DLD1 (cell line): ENCODE measurements at regions not wholly inside any gene's neighbourhood (a gene's known extent, or its start where the extent isn't known, plus 50 kb on each side); places are given as distances from the start of the nearest gene placed in this dataset.

Experiments
- in situ Hi-C: cut with HindIII; loops from 2 replicates; pipeline ENCODE4 v1.10.0; 2017; ENCODE audit warnings: low sequenced_read_pairs

DNA sequence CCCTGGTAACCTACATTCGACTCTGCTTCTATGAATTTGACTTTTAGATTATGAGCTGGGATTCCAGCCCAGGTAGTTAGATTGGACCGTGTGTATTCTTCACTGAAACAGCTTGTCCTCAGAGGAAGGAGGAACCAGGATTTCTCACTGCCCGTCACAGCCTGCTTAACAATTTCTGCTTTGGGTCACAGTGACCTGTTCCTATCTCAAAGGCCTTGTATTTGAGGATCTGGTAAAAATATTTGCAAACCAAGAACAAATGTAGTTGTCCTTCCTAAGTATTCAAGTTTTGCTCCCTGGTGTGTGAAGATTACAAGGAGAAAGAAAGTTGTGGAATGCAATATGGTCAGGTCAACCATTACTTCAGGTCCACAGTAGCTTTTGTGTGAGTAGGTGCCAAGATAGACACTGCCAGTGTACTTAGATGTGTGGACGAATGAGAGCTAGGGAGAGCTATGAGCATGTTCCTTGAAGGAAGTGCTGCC is 55.1 kb downstream of the KIF4B start:
- in situ Hi-C loops = no loop called here

GRCh38 chr5:155069961-155070360 is 56.4 kb downstream of the KIF4B start:
- in situ Hi-C loops = no loop called here

DNA sequence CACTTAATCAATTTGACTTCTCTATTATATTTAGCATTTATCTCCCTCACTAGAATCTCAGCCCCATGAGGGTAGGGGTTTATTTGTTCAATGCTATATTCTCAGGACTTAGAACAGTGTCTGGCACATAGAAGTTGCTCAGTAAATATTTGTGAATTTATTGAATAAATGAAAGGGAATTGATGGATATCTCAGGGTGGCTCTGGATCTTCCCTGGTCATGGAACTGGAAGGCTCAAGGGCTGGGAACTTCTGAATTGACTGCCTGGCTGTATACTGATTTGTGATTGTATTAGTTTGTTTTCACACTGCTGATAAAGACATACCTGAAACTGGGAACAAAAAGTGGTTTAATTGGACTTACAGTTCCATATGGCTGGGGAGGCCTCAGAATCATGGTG is 57.2 kb downstream of the KIF4B start:
- in situ Hi-C loops = no loop called here

- in situ Hi-C loops = no loop called here
These were observed 62.8 kb downstream of the KIF4B start for GRCh38 chr5:155076379-155076778.

GRCh38 chr5:155079698-155080097 is 66.1 kb downstream of the KIF4B start:
- in situ Hi-C loops = no loop called here

GRCh38 chr5:155080721-155081120 is 67.2 kb downstream of the KIF4B start:
- in situ Hi-C loops = no loop called here

DNA sequence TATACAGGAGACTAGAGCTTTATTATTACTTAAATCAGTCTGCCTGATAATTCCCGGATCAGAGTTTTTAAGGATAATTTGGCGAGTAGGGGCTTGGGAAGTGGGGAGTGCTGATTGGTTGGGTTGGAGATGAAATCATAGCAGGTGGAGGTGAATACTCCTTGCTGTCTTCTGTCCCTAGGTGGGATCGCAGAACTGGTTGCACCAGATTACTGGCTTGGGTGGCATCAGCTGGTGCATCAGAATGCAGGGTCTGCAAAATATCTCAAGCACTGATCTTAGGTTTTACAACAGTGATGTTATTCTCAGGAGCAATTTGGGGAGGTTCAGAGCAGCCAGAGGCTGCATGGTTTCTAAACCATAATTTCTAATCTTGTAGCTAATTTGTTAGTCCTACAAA is 68.1 kb downstream of the KIF4B start:
- in situ Hi-C loops = no loop called here

DNA sequence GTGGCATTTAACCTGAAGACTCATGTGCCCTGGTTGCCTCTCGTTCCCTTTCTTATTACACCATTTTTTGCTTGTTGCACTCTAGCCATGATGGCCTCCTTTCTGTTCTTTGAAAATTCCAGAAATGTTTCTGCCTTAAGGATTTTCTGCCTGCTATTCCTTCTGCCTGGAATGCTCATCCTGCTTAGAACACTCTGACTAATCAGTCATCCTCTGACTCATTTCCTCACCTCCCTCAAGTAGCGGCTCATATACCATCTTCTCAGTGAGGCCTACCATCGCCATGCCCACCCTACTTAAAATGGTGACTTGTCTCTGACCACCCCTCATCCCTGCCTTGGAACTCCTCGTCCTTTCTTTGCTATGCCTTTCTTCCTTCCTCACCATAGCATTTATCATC is 68.8 kb downstream of the KIF4B start:
- in situ Hi-C loops = no loop called here

- in situ Hi-C loops = no loop called here
These were observed 71.9 kb downstream of the KIF4B start for GRCh38 chr5:155085282-155085989.

GRCh38 chr5:155087036-155087435 is 73.5 kb downstream of the KIF4B start:
- in situ Hi-C loops = no loop called here

DNA sequence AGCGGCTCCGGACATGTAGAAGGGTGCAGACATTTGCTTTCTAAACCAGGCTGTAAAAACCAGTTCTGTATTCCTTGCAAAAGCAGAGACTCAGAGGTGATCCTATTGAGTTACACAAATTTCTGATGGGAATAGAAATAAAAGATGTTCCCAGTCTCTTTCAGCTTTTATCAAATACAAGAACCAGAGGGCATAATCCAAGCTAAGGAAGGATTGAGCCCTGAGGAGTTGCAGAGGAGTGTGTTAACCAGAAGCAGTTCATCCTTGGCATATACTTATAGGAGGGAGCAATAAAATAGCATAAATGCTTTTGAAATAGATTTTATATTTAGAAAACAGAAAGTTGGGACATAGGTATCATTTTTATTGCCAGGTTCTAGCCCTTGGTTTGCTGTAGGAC is 75.3 kb downstream of the KIF4B start:
- in situ Hi-C loops = no loop called here

DNA sequence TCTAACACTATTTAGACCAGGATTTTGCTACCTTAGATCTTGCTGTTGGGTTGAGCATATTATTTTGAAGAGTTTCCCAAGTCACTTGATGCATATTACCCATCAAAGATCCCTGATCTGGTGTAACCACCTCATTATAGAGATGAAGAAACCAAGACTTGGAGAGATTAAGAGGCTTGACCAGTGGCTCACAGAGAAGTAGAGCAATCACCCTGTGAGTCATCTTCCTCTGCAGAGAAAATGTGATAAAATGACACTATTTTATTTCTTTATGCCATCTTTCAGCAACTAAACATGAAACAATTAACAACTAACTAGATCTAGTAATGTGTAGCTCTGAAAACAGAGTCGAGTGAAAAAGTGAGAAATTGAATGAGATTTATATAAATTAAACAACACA is 76.1 kb downstream of the KIF4B start:
- in situ Hi-C loops = no loop called here

- in situ Hi-C loops = no loop called here
These were observed 77.6 kb downstream of the KIF4B start for GRCh38 chr5:155091063-155091648.

DNA sequence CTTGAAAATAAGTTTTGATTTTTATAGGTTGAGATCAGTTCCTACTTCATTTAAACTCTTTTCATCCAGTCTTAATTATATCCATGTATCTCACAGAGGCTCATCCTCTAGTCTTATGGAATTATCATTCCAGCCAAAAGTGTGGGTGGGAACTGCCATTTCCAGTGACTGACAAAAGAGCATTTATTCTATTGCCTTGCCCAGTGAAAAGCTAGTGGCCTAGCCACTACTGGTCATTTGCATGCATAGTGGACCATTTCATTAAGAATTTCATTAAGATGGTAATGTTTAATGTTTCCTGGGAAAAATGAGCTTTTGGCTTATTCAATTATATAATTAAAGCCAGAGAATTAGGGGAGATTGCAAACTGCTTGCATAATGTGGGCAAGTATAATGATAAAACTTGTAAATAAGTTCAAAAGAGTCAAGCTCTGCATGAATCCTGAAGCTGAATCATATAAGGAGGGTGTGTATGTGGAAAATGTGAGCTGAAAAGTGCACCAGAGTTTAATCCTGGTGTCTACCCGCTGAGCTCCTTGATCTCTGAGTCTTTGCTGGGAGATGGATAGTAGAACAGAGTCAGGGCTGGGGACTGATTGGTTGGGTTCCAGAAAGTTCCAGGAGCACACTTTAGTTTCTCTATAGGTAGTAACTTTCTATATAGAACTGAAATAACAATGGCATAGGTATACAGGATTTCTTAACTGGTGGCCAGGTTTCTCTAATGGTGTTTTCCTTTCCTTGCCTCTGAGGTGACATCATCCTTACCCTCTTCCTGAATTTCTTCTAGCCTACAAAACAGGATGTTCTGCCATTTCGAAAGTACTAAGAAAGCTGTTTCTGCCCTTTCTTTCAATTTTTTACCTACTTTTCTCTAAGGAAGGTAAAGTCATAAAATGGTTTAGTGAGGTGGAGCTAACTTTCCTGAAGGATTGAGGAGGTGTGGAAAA is 78.5 kb downstream of the KIF4B start:
- in situ Hi-C loops = no loop called here

DNA sequence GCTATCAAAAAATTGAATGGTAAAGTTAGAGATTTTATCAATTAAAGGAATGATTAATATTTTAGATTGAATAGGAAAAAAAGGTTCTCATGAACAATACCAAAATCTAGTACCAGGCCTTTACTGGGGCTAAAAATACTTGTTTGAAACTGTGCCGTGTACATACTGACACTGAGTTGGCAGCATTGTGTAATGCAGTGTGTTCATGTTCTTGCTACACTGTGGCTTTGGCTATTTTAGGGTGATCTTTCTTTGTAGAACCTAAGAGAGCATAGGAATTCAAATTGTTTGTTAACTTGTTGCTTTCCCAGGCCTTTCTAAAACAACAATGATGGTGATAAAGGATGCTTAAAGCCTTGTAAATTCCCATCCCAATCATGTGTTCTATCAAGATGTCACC is 80.9 kb downstream of the KIF4B start:
- in situ Hi-C loops = no loop called here

GRCh38 chr5:155097995-155098394 is 84.4 kb downstream of the KIF4B start:
- in situ Hi-C loops = no loop called here

DNA sequence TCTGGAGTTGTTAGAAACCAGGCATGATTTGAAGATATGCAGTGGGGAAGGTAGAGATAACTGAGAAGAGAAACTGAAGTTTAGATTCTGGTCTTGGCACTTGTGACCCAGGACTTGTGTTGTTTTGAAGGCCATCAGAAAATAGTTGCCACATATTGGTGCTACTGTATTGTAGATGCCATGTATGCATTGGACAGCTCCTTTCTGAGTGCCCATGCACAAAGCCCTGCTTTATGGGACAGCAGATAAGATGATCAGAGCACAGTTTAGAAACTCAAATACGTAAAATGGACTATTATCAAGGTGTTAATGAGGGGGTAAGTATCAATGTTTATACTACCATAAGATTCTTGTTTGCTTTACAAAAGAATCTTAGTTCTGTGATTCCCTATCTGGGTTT is 84.9 kb downstream of the KIF4B start:
- in situ Hi-C loops = no loop called here

DNA sequence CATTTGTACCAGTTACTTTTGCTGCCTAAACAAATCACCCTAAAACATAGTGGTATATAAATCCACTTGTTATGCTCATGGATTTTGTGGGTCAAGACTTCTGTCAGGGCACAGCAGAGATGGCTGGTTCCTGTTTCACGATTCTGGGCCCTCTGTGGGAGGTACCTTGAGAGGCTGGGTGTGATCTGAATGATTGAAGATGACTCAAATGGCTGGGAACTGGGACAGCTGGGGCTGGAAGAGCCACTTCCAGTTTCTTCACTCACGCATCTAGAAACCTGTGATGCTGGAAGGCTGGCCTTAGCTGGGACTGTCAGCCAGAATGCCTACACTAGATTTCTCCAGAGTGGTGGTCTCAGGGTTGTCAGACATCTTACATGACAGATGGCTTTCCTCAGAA is 88.1 kb downstream of the KIF4B start:
- in situ Hi-C loops = no loop called here

DNA sequence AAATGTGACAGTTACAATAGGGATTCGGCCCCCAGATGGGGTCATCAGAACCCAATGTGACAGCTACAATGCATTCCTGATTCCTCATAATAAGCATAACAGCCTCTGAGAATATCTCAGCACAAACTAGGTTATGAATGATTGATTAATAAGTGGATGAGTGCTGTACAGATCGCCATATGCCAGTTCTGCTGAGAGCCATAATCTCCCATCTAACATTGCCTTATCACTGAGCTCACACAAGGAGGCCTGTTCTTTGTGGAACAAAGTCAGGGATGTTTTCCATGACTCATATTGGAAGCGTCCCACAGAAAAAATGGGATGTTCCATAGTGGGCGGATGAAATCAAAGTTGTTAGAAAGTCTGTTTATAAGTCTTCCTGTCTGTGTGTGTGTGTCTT is 89.6 kb downstream of the KIF4B start:
- in situ Hi-C loops = no loop called here

- in situ Hi-C loops = no loop called here
These were observed 90.9 kb downstream of the KIF4B start for GRCh38 chr5:155104441-155104840.

GRCh38 chr5:155106221-155106620 is 92.7 kb downstream of the KIF4B start:
- in situ Hi-C loops = no loop called here

- in situ Hi-C loops = no loop called here
These were observed 100.3 kb downstream of the KIF4B start for GRCh38 chr5:155113888-155114287.
